ENCODE measurements at regions not wholly inside any gene's neighbourhood (a gene's known extent, or its start where the extent isn't known, plus 50 kb on each side); places are given as distances from the start of the nearest gene placed in this dataset.

DNA sequence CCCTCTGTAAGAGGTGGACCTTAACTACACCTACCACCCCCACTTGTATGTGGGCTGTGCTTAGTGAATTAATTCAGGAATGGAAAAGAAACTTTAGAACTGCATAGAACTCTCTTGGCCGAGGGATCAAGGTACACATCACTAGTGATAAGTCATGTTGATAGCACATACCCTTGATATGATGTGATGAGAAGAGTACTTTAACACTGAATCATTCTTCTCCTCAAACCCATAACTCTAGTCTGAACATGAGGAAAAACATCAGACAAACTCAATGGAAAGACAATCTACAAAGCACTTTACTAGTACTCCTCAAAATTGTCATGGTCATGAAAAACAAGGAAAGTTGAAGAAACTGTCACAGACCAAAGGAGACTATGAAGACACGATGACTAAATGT, 87.6 kb downstream of the P2RY1 start (continued):
- TF ChIP-seq ZBTB33 (IDR thresholded peaks at IDR 0.05) (no peak), SIN3A (IDR thresholded peaks at IDR 0.05; ENCODE audit: low read depth, low read length) (no peak), EP300 (IDR thresholded peaks at IDR 0.05; ENCODE audit: borderline replicate concordance in 1 of 2, control insufficient read depth in 1 of 2, low read depth in 2 of 2, low read length in 2 of 2) (no peak)

- in situ Hi-C loops (cut with MboI) (no loop called here), intact Hi-C loops (cut with micrococcal nuclease; ENCODE audit: unreplicated experiment) (no loop called here)
- SMC1A ChIA-PET (ENCODE audit: uncharacterized antibody, unreplicated experiment): no interaction called here
- Histone ChIP-seq H3K4me2 (ENCODE audit: control insufficient read depth, insufficient read depth) (no peak overlapping the region), H3K9ac (ENCODE audit: control insufficient read depth, insufficient read depth, low read length) (no peak overlapping the region), H2AFZ (ENCODE audit: control insufficient read depth, low read depth, low read length) (no peak overlapping the region), H4K20me1 (ENCODE audit: control insufficient read depth, insufficient read depth) (no peaks in the 10 kb centered on the region), H3K4me1 (ENCODE audit: control insufficient read depth, insufficient read depth, low read length) (no peaks in the 10 kb centered on the region), H3K36me3 (ENCODE audit: control insufficient read depth in 2 of 2, insufficient read depth in 2 of 2, low read length in 1 of 2) (no peaks in the 10 kb centered on the region), H3K4me3 (no peak overlapping the region), H3K27ac (ENCODE audit: control insufficient read depth, insufficient read depth) (no peak overlapping the region), H3K9me3 (replicated peaks; ENCODE audit: control insufficient read depth, insufficient read depth, low read length) (no peaks in the 10 kb centered on the region), H3K27me3 (replicated peaks in 1 of 2; ENCODE audit: control insufficient read depth in 2 of 2, insufficient read depth in 2 of 2, low read length in 1 of 2) (peaks cover 0 to 4% of the 10 kb centered on the region in 2 experiments; a peak in 1 of 4 replicates), H3K79me2 (ENCODE audit: control insufficient read depth, insufficient read depth, low read length) (no peaks in the 10 kb centered on the region)
- BruUV-seq (replicated peaks): no TSS peak
- POLR2A ChIA-PET: no interaction called here
- ATAC-seq (no peak), DNase-seq (ENCODE audit: low read depth, low spot score) (no peak), FAIRE-seq (no peak)
- WGBS (ENCODE audit: insufficient coverage, insufficient replicate concordance, low lambda C conversion rate, missing lambda C conversion rate): 4% methylated on average over 3 of the region's 3 CpGs
- RAD21 ChIA-PET (ENCODE audit: unreplicated experiment): no interaction called here
- CTCF ChIA-PET: no interaction called here
- TF ChIP-seq MYB (IDR thresholded peaks at IDR 0.05; ENCODE audit: borderline replicate concordance, low read depth, low read length) (no peak), EGR1 (IDR thresholded peaks at IDR 0.05; ENCODE audit: borderline replicate concordance in 1 of 2, low read depth in 2 of 2, low read length in 2 of 2) (no peak), CBX3 (IDR thresholded peaks at IDR 0.05; ENCODE audit: borderline replicate concordance, low read depth) (no peak), SRF (IDR thresholded peaks at IDR 0.05; ENCODE audit: low read depth in 2 of 2, low read length in 2 of 2) (no peak), MTA2 (IDR thresholded peaks at IDR 0.05; ENCODE audit: low read depth) (no peak), BMI1 (IDR thresholded peaks at IDR 0.05; ENCODE audit: borderline replicate concordance) (no peak), NR2C1 (IDR thresholded peaks at IDR 0.05) (no peak), CREB1 (IDR thresholded peaks at IDR 0.05; ENCODE audit: low read depth) (no peak), SMC3 (IDR thresholded peaks at IDR 0.05; ENCODE audit: borderline replicate concordance, low read length) (no peak), ZBTB11 (CRISPR knock-in tag; IDR thresholded peaks at IDR 0.05) (no peak), CHD2 (IDR thresholded peaks at IDR 0.05; ENCODE audit: borderline replicate concordance, low read depth, low read length) (no peak), SUPT20H (IDR thresholded peaks at IDR 0.05; ENCODE audit: borderline replicate concordance, control insufficient read depth, low read depth, low read length) (no peak)
- TF ChIP-seq, protein P1, sequence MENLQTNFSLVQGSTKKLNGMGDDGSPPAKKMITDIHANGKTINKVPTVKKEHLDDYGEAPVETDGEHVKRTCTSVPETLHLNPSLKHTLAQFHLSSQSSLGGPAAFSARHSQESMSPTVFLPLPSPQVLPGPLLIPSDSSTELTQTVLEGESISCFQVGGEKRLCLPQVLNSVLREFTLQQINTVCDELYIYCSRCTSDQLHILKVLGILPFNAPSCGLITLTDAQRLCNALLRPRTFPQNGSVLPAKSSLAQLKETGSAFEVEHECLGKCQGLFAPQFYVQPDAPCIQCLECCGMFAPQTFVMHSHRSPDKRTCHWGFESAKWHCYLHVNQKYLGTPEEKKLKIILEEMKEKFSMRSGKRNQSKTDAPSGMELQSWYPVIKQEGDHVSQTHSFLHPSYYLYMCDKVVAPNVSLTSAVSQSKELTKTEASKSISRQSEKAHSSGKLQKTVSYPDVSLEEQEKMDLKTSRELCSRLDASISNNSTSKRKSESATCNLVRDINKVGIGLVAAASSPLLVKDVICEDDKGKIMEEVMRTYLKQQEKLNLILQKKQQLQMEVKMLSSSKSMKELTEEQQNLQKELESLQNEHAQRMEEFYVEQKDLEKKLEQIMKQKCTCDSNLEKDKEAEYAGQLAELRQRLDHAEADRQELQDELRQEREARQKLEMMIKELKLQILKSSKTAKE (IDR thresholded peaks at IDR 0.05; ENCODE audit: low read depth, poor library complexity, severe bottlenecking): no peak
These were observed 92.2 kb downstream of the P2RY1 start for GRCh38 chr3:152927131-152927530.

Measured in GM12878 (cell line).